Heart left ventricle (tissue), 16 donors: ENCODE measurements at regions not wholly inside any gene's neighbourhood (a gene's known extent, or its start where the extent isn't known, plus 50 kb on each side); places are given as distances from the start of the nearest gene placed in this dataset.

Source experiments
- ATAC-seq, 4 donors: fragments of 200-7000 bp; cut with Tn5 transposase; one replicate each; pipeline ENCODE4 v1.9.1; 2020 to 2022; ENCODE audit warnings: moderate library complexity in 4 of 4, mild to moderate bottlenecking in 3 of 4, moderate number of reproducible peaks in 1 of 4
- DNase-seq, 5 donors: peaks; one replicate each; pipeline ENCODE4 v3.0.0-alpha.2; 2020
- H3K27ac ChIP-seq, 12 donors: fragments of 200-600 bp; sonication (generic) in 4 of 12; one replicate each; pipeline versions ENCODE4 v1.5.0 to v1.8.0; 2016 to 2022; ENCODE audit warnings: mild to moderate bottlenecking in 2 of 12
- H3K27me3 ChIP-seq, 9 donors: fragments of 200-600 bp; sonication (generic) in 2 of 9; one replicate each; pipeline versions ENCODE4 v1.5.1 to v1.8.0; 2016 to 2022; ENCODE audit warnings: mild to moderate bottlenecking in 3 of 9
- H3K36me3 ChIP-seq, 9 donors: fragments of 200-600 bp; sonication (generic) in 2 of 9; one replicate each; pipeline versions ENCODE4 v1.5.0 to v1.8.0; 2018 to 2022; ENCODE audit warnings: mild to moderate bottlenecking in 2 of 9
- H3K4me1 ChIP-seq, 12 donors: fragments of 200-600 bp; sonication (generic) in 4 of 12; one replicate each; pipeline versions ENCODE4 v1.5.0 to v1.8.0; 2016 to 2022; ENCODE audit warnings: mild to moderate bottlenecking in 3 of 12
- H3K4me3 ChIP-seq, 12 donors: fragments of 200-600 bp; sonication (generic) in 4 of 12; one replicate each; pipeline versions ENCODE4 v1.5.0 to v1.8.0; 2017 to 2022; ENCODE audit warnings: mild to moderate bottlenecking in 9 of 12, moderate library complexity in 4 of 12
- H3K9me3 ChIP-seq, 12 donors: fragments of 200-600 bp; sonication (generic) in 4 of 12; one replicate each; pipeline versions ENCODE4 v1.5.0 to v1.8.0; 2016 to 2022; ENCODE audit warnings: mild to moderate bottlenecking in 1 of 12
- CTCF ChIP-seq, 12 donors: fragments of 200-600 bp; sonication (generic) in 4 of 12; IDR thresholded peaks; one replicate each; pipeline versions ENCODE4 v1.5.0 to v1.8.0; 2018 to 2022; ENCODE audit warnings: antibody characterized with exemption in 12 of 12, mild to moderate bottlenecking in 5 of 12
- POLR2A ChIP-seq, 2 donors: fragments of 450-650 bp; IDR thresholded peaks; one replicate each; pipeline ENCODE4 v1.6.1; 2017; ENCODE audit warnings: antibody characterized with exemption in 2 of 2, mild to moderate bottlenecking in 2 of 2, moderate library complexity in 2 of 2
- WGBS, 4 donors: extraction: QIAGEN DNeasy Blood & Tissue Kit in 2 of 4; methylation state at CpG; one replicate each; pipeline versions ENCODE4 v1.1.5 to v1.1.7; 2013 to 2018; 5-methylcytosine and 5-hydroxymethylcytosine counted together
- intact Hi-C, 10 donors: fragments of 100-400 bp; cut with DNase I; formaldehyde crosslinking; loops; one replicate each; pipeline versions ENCODE4 v1.11.1 to v1.14.2; 2022
- donor health status: ischemic (EF 13 %, LVEDD 7.1; RV severe dilation, severe dysfunction).
- donor health status: healthy with polysubstance abuse.
- donor health status: DM: no; HTN: yes; CAD: no.
- donor health status: DM: no; HTN: no; CAD: no.
- donor health status: ischemic (EF 25% LVEDD 6.9; RV normal size, moderate dysfunction).
- donor health status: ischemic (EF 25% LVEDD 5.7; RV mildly dilated, moderate dysfunction).
- donor health status: healthy.
- donor health status: DM: yes; HTN: yes; CAD: no.
- donor health status: ischemic (EF 35%, LVEDD 5.7; RV mildly dilated, moderate dysfunction).
- donor health status: nonischemic (EF 11% LVEDD 7.7; RV severe dilation, severe dysfunction).
- donor health status: DM: yes; HTN: yes; CAD: no.
- donor health status: PGD.
- donor health status: ischemic (EF 29% LVEDD 5.4; RV normal size, mild dysfunction).
- donor health status: nonischemic (EF 23%, LVEDD 6.1; RV moderate dilation, normal function).

GRCh38 chr12:74235342-74235741 is 302.3 kb upstream of the ATXN7L3B start:
- no peak overlapping the region for H3K4me3 ChIP-seq

GRCh38 chr12:74241341-74241740 is 296.3 kb upstream of the ATXN7L3B start:
- no peak overlapping the region for H3K27ac ChIP-seq
- no peak for DNase-seq

More at GRCh38 chr12:74235342-74235741, 302.3 kb upstream of the ATXN7L3B start:
- DNase-seq (no peak), ATAC-seq (no peak)
- Histone ChIP-seq H3K27me3 (no peaks in the 10 kb centered on the region), H3K4me1 (no peaks in the 10 kb centered on the region), H3K36me3 (no peaks in the 10 kb centered on the region), H3K9me3 (peaks cover 0 to 20% (median 6%) of the 10 kb centered on the region in 12 donors), H3K27ac (no peak overlapping the region)
- WGBS, 4 donors, result 82 to 89% (median 88%) methylated on average over 2 of the region's 2 CpGs
- intact Hi-C loops, result no loop called here
- TF ChIP-seq CTCF (IDR thresholded peaks at IDR 0.05) (no peak), POLR2A (IDR thresholded peaks at IDR 0.05) (no peak)

GRCh38 chr12:74242088-74242487 is 295.5 kb upstream of the ATXN7L3B start:
- TF ChIP-seq CTCF (IDR thresholded peaks at IDR 0.05) (no peak), POLR2A (IDR thresholded peaks at IDR 0.05) (no peak)
- no peak overlapping the region for H3K4me3 ChIP-seq
- ATAC-seq (no peak), DNase-seq (no peak)
- no peak overlapping the region for H3K27ac ChIP-seq
- peaks cover 0 to 18% (median 6%) of the 10 kb centered on the region in 12 donors for H3K9me3 ChIP-seq
- intact Hi-C loops, result no loop called here
- 92 to 100% (median 93%) methylated on average over 2 of the region's 2 CpGs for WGBS, 4 donors
- H3K36me3 ChIP-seq, result no peaks in the 10 kb centered on the region
- no peaks in the 10 kb centered on the region for H3K4me1 ChIP-seq
- no peaks in the 10 kb centered on the region for H3K27me3 ChIP-seq

More at GRCh38 chr12:74241341-74241740, 296.3 kb upstream of the ATXN7L3B start:
- H3K36me3 ChIP-seq, result no peaks in the 10 kb centered on the region
- intact Hi-C loops, result no loop called here
- ATAC-seq, result no peak
- WGBS, 4 donors, result 53 to 73% (median 58%) methylated on average over 1 of the region's 1 CpG
- H3K4me1 ChIP-seq, result no peaks in the 10 kb centered on the region
- peaks cover 0 to 20% (median 6%) of the 10 kb centered on the region in 12 donors for H3K9me3 ChIP-seq
- no peak overlapping the region for H3K4me3 ChIP-seq
- no peaks in the 10 kb centered on the region for H3K27me3 ChIP-seq
- TF ChIP-seq POLR2A (IDR thresholded peaks at IDR 0.05) (no peak), CTCF (IDR thresholded peaks at IDR 0.05) (no peak)

GRCh38 chr12:74245458-74245857 is 292.2 kb upstream of the ATXN7L3B start:
- Histone ChIP-seq H3K4me1 (no peaks in the 10 kb centered on the region), H3K27ac (no peak overlapping the region), H3K9me3 (peaks cover 0 to 7% (median 0%) of the 10 kb centered on the region in 12 donors), H3K4me3 (no peak overlapping the region), H3K36me3 (no peaks in the 10 kb centered on the region), H3K27me3 (no peaks in the 10 kb centered on the region)
- DNase-seq, result no peak
- intact Hi-C loops, result no loop called here
- ATAC-seq, result no peak
- 83 to 93% (median 92%) methylated on average over 1 of the region's 1 CpG for WGBS, 4 donors
- TF ChIP-seq POLR2A (IDR thresholded peaks at IDR 0.05) (no peak), CTCF (IDR thresholded peaks at IDR 0.05) (no peak)
